ENCODE measurements at regions not wholly inside any gene's neighbourhood (a gene's known extent, or its start where the extent isn't known, plus 50 kb on each side); places are given as distances from the start of the nearest gene placed in this dataset.

DNA sequence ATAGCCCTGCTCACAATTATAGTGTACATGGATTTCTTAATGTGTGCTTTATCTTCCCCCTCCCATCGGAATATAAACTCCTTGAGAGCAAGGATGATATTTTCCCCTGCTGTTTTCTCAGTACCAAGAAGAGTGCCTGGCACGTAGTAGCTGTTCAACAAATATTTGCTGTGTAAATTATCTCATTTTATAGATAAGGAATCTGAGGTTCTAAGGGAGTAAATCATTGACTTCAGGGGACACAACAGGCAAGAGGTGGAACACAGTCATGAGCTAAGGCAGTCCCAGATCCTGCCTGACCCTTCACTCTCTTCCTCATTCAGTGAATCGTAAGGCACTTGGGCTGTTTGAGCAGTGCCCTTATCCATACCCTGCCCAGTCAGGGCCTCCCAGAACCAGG lies 187.3 kb upstream of the TNP1 start:
- DNase-seq, result no peak

GRCh38 chr2:217045700-217046475 lies 186.0 kb upstream of the TNP1 start:
- no peak for DNase-seq

DNA sequence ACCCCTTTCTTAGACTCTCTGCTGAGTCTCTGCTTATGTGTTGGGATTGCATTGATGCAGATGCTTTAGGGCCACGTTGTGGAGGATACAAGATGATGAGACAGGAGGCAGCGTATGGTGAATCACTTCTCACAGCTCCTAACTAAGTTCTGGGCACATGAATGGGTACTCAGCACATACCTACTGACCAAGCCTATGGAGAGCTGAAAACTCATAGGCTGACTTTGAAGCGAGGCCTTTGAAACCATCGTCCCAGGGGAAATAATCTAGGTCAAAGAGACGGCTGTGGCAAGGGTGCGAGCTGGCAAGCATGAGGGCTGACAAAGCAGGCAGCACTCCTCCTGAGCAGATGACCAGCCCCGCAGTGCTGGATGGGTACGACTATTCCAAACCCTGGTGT lies 180.2 kb upstream of the TNP1 start:
- DNase-seq, result no peak

DNA sequence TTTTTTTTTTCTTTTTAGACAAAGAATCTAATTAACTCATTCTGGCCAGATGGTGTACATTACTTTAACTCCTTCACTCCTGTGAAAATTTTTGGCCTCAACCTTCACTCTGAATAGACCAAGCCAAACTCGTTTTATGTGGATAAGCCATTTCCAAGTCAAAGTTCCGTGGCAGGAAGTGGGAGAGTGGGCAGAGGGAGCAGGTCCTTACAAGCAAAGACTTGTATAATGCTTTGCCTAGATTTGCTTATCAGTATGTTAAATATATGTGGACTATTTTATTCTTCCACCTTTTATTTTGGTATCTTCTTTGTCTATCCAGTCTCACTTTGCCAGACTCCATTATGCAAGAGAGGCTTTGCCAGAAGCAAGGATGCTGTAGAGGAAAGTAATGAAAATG lies 178.1 kb upstream of the TNP1 start:
- no peak for DNase-seq

DNA sequence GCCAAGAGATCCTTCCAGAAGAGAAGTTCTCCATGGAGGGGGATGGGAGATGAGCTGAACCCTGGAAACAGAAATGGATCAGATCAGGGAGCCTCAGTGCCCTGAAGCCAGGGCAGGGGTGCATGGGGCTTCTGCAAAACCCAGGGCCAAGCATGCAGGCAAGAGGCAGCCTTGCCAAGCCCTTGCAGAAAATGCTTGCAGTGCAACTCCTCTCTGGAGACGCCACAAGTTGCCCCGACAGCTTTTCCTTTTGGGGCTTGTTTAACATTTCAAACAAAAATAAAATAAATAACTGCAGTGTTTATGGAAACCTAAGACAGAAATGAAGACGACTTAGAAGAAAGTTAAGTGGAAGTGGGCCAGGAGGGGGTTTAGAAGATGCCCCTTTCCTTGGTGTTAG lies 177.5 kb upstream of the TNP1 start:
- DNase-seq, result no peak

DNA sequence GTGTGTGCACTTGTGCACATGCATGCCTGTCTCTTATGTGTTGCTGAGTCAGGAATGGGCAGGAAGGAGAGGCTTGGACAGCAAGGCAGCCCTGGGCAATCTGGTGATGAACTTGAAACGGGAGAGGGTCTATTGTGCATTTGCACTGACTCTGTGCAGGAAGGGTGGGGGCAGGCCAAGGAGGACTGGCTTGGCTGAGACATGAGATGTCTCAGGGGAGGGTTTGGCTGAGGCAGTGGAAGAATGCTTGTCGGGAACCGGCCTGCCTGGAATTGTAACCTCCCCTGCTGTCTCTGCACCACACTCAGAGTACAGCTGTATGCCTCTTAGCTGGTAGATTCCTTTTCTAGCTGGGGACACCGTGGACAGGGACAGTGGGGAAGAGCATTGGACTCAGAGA lies 176.1 kb upstream of the TNP1 start:
- DNase-seq, result no peak

DNA sequence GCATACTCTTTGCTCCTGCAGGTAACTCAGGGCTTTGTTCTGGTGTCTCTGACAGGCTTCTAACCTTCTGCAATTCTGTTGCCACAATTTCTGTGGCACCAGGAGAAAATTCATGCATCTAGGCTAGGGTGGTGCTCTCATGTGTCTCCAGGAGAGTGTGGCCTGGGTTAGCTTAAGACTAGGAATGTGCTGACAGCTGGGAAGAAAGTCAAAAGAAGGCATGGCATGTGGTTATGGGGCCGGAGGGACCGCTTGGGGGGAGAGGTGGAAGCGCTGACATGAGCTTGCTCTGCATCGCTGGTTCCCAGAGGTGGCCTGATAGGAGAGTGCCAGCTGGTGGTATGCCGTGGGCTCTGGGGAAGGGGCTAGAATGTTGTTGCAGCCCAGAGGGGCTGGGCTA lies 173.3 kb upstream of the TNP1 start:
- DNase-seq, result no peak

DNA sequence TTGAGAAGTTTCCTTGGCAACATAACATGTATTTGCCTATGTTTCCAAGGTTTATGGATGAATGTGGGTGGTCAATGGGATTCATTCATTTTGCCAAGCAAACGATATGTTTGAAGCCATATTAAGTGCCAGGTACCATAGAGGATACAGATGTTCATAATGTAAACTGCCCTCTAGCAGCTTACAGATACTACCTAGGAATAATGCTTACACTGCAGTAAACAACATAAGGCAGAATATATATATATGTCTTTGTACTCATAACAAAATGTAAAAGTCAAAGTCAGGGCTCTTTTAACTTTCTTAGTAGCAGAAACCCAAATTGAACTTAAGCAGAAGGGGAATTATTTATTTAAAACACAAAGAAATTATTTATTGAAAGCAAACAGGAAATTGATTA lies 171.6 kb upstream of the TNP1 start:
- DNase-seq, result no peak

- no peak for DNase-seq
Observed at GRCh38 chr2:217030081-217030480, 170.2 kb upstream of the TNP1 start.

DNA sequence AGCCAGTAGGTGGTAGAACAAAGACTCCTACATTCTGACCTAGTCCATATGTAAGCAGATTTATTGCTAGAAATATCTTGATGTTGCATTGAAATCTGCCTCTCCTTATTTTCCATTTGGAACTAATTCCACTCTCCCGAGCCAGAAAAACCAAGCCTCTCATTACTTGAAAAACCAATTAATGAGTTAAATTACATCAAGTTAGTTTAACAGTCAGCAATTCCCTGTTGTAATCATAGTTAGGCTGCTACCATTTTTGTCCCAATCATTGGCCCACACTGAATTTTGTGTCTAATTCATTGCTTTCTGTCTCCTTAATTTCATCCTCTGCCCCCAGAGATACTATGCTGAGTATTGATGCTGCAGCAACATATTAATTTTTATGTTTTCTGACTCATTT lies 168.3 kb upstream of the TNP1 start:
- DNase-seq, result no peak

DNA sequence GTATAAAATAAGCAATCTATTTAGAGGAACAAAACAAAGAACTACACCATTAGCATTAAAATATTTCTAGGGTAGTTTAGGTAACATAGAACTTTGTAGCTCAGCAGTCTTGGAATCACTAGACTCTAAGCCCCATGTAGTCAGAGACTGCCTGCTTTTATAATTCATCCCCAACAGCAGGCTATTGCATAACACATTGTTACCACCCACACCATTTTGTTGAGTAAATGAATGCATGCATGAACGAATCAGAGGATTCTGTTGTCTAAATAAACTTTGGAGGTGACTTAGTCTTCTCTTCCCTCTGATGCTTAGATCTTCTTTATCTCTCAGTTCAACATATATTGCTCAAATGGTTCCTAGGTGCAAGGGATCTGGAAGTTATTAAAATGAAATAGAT lies 167.6 kb upstream of the TNP1 start:
- DNase-seq, result no peak

DNA sequence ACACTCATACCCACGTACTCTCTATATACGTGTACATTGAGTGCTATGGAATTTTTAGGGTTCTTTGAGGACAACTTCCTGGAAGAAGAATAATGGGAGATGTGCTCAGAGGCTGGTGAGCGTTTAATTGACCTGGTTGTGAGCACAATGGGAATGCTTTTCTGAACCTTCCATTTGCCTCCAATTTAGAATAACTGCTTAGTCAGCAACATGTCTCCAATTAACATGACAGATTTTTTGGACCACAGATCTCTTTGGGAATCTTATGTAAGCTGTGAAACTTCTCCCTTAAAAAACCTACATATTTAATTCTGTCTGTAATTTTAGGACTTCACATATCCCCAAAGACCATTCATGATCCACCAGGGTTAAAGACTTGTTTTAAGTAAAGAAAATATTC lies 166.7 kb upstream of the TNP1 start:
- no peak for DNase-seq

- no peak for DNase-seq
Observed at GRCh38 chr2:217026161-217026560, 166.3 kb upstream of the TNP1 start.

GRCh38 chr2:217023611-217024010 lies 163.7 kb upstream of the TNP1 start:
- DNase-seq, result no peak

DNA sequence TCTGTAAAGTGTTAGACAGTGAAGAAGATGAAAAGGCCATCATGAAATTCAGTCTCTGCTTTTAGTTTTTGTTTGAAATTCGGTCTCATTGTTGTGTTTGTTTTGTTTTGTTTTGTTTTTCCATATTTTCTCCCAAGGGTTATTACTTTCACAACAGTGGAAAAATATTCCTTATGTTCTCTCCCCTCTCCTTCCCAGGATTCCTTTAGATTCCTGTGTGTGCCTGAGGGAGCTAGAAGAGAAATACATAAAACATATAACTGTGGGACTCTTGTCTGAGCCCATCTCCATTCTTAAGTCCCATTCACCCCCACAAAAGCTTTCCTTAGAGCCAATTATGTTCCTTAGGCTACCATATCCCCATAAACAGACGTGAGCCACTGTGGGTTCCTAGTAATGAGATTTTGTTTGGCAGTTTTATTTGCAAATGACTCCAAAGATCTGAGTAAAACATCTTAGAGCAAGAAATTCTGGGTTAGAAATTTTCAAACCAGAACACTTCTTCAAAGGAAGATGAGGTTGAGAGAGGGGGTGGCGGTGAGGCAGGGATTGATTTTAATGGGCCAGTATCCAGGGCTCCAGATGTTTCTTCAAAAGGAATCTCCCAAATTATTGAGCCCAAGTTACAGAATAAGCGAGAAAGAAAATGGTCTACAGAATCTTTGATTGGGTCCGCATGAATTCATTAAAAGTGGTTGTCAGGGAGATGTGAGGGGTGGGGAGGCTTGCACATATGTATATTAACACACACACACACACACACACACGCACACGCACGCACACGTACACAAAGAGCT lies 157.8 kb upstream of the TNP1 start:
- DNase-seq, result no peak

DNA sequence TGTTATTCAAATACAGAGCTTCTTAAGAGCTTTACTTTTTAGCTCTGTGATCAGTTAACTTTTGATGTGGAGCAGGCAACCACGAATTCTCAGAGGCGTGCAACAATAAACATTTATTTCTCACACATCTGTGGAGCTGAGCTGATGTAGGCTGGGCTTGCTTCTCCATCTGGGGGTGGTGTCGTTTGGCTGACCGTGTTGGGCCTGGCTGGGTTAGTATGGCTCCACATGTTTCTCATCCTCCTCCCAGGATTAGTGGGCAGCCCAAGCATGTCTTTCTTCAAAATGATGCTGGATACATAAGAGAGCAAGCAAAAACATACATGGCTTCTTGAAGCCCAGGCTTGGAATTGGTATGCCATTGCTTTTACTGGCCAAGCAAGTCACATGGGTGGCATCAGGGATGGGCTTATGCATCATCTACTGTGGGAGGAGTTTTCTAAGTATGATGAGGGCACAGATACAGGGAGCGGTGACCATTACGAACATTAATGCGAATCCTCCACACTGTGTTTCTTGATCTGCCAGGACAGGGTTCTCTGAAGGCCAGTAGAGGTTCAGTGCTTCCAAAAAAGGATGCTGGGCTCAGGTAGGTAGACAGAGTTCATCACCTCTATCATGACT lies 157.0 kb upstream of the TNP1 start:
- no peak for DNase-seq

GRCh38 chr2:217014328-217015105 lies 154.7 kb upstream of the TNP1 start:
- no peak for DNase-seq

GRCh38 chr2:217013926-217014325 lies 154.1 kb upstream of the TNP1 start:
- DNase-seq, result no peak

DNA sequence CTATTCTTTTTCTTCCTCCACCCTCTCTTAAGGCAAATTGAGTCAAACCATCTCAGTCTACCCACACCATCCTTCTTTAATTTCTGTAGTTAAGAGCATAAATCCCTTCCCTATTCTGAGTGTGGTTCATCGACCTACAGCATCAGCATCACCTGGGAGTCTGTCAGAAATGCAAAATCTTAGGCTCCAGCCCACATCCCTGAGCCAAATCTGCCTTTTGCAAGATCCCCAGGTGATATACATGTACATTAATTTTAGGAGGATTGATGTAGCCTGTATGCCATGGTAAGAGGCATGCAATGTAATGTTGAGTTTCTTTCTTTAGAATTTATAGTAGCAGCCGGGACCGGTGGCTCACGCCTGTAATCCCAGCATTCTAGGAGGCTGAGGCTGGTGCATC lies 151.7 kb upstream of the TNP1 start:
- DNase-seq, result no peak

DNA sequence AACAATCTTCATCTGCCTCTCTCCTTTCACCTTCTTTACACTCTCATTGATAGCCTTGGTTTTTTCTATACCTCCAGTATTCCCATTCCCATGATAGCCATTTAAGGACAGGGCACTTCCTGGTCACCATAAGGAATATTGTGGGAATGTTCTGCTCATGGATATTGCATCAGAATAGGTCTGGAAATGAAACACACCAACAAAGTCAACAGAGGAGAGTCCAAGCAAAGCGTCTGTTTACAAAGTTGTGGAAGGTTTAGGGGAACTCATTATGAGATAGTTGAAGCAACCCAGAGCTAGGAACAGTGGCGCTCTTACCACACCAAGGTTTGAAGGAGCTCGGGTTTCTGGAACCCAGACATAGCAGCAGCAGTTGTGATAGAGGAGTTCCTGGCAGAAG lies 150.3 kb upstream of the TNP1 start:
- DNase-seq, result no peak

DNA sequence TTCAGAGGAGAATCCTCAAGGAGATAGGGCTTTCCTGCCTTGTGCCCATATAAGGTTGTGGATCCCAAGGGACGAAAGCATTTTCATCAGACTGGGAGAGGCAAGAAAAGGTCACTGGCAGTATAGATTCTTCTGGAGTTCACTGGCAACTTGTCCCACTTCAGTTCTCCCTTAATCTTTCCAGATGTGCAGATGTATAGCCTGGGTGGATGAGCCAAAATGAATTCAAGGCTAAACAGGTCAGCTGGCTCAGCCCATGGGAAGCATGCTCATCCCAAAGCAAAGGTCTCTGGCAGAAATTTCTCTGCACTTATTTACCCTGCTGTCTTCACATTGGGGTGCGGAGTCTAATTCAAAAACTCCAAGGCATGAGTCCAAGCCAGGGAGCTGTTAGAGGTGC lies 148.9 kb upstream of the TNP1 start:
- no peak for DNase-seq

- DNase-seq, result no peak
Observed at GRCh38 chr2:217006217-217006616, 146.4 kb upstream of the TNP1 start.

DNA sequence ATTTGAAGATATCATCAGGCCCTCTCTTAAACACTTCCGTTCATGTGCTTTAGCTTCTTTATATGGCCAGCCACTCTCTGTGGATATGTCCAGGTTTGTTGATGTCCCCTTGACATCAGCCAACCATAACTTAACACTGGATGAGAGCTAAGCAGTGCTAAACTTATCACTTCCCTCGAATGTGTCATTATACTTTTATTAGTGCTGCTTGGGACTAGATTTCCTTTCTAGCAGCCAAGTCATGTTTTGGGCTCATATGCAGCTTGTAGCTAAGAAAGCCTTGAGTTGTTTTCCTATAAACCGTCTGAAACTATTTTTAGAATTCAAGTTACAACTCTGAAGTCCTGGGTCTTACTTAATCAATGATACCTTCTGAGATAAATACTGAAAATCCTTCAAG lies 144.8 kb upstream of the TNP1 start:
- no peak for DNase-seq
